ENCODE measurements at regions not wholly inside any gene's neighbourhood (a gene's known extent, or its start where the extent isn't known, plus 50 kb on each side); places are given as distances from the start of the nearest gene placed in this dataset.

- TF ChIP-seq REST (IDR thresholded peaks at IDR 0.05) (no peak), RXRA (IDR thresholded peaks at IDR 0.05) (no peak), RAD21 (IDR thresholded peaks at IDR 0.05) (no peak), FOXA1 (IDR thresholded peaks at IDR 0.05) (no peak), HNF4A (conservative IDR thresholded peaks at IDR 0.05) (no peak), TAF1 (conservative IDR thresholded peaks at IDR 0.05) (no peak)
Measured at GRCh38 chr16:59463776-59464175, 729.7 kb upstream of the GOT2 start (continued).

GRCh38 chr16:59459806-59460205 is 725.7 kb upstream of the GOT2 start:
- no peak overlapping the region for H3K9ac ChIP-seq (ENCODE audit: low read depth in 1 of 2, low read length in 2 of 2)
- 81% methylated on average over 5 of the region's 5 CpGs for WGBS

More at GRCh38 chr16:59459806-59460205, 725.7 kb upstream of the GOT2 start:
- Histone ChIP-seq H3K4me3 (ENCODE audit: low read depth in 1 of 3, low read length in 3 of 3) (no peak overlapping the region), H3K9me3 (ENCODE audit: control insufficient read depth in 4 of 4, low read length in 3 of 4) (no peaks in the 10 kb centered on the region), H3K27ac (ENCODE audit: low read depth in 1 of 2, low read length in 2 of 2) (no peak overlapping the region), H3K36me3 (ENCODE audit: control insufficient read depth in 4 of 4, insufficient read depth in 3 of 4, low read depth in 1 of 4, low read length in 3 of 4) (no peaks in the 10 kb centered on the region), H3K27me3 (ENCODE audit: control insufficient read depth in 4 of 4, insufficient read depth in 4 of 4, low read length in 3 of 4) (no peaks in the 10 kb centered on the region), H3K4me1 (ENCODE audit: control insufficient read depth in 4 of 4, insufficient read depth in 4 of 4, low read length in 3 of 4) (no peaks in the 10 kb centered on the region)
- no peak for TF ChIP-seq FOXA2 (IDR thresholded peaks at IDR 0.05)
- TF ChIP-seq YY1 (IDR thresholded peaks at IDR 0.05) = no peak
- TF ChIP-seq ATF3 (IDR thresholded peaks at IDR 0.05) = no peak
- TF ChIP-seq FOXA1 (IDR thresholded peaks at IDR 0.05) = no peak
- no peak for TF ChIP-seq JUND (IDR thresholded peaks at IDR 0.05)
- TF ChIP-seq ZBTB33 (IDR thresholded peaks at IDR 0.05) = no peak
- TF ChIP-seq HNF4A (conservative IDR thresholded peaks at IDR 0.05) = no peak
- no peak for TF ChIP-seq CTCF (IDR thresholded peaks at IDR 0.05; ENCODE audit: low read depth, low read length, missing input control)
- no peak for TF ChIP-seq MAX (IDR thresholded peaks at IDR 0.05)
- no peak for TF ChIP-seq REST (IDR thresholded peaks at IDR 0.05)
- TF ChIP-seq RAD21 (IDR thresholded peaks at IDR 0.05) = no peak
- no peak for TF ChIP-seq EGR1 (IDR thresholded peaks at IDR 0.05; ENCODE audit: low read depth in 2 of 2)
- no peak for TF ChIP-seq SP1 (IDR thresholded peaks at IDR 0.05)
- no peak for TF ChIP-seq GABPA (IDR thresholded peaks at IDR 0.05 in 1 of 2, conservative IDR thresholded peaks at IDR 0.05 in 1 of 2)
- no peak for TF ChIP-seq RXRA (IDR thresholded peaks at IDR 0.05)
- DNase-seq (ENCODE audit: low spot score) = no peak

Measured in liver (tissue), 8 donors.